IPS DF 4.7 (cell line): ENCODE measurements at regions not wholly inside any gene's neighbourhood (a gene's known extent, or its start where the extent isn't known, plus 50 kb on each side); places are given as distances from the start of the nearest gene placed in this dataset.
"Not testable (repeated sequence)": the region's sequence is repeated elsewhere in the genome, so short reads cannot be mapped to it uniquely, and the experiment has no call there.

Source experiments
- DNase-seq: peaks from one replicate; pipeline ENCODE4 v3.0.0-alpha.2; 2013; ENCODE audit warnings: low spot score; ENCODE audit errors: extremely low read depth

DNA sequence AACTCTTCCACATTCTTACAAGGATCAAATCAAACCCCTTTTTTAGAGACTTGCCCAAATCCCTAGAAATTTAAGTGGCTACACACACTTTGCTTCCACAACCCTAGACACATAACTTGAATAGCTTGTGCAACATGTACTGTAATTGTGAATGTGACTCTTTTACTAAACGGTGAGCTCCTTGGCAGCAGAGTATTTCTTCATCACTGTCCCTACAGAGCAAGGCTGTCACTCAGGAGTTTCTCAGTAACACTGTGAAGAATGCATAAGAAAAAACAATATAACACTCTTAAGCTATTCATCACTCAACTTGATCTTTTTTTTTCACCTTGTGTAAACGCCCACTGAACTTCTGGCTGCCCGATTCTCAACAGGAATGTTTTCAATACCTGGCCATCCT, 53.8 kb upstream of the ADAMTS18 start:
- no peak for DNase-seq

- DNase-seq, result no peak
Measured at GRCh38 chr16:77491091-77491490, 56.3 kb upstream of the ADAMTS18 start.

DNA sequence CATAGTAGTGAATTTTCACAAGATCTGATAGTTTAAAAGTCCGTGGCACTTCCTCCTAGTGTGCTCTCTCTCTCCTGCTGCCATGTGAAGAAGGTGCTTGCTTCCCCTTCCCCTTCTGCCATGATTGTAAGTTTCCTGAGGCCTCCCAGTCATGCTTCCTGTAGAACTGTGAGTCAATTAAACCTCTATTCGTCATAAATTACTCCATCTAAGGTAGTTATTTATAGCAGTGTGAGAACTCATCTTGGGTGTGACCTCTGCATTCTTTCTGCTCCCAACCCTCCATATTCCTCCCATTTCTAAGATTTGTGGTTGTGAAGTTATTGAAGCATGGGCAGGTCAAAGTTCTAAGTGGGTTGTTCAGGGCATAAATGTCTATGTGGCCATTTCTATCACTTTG, 62.1 kb upstream of the ADAMTS18 start:
- no peak for DNase-seq

GRCh38 chr16:77499373-77500285, 64.8 kb upstream of the ADAMTS18 start:
- DNase-seq, result no peak

GRCh38 chr16:77500286-77500598, 65.4 kb upstream of the ADAMTS18 start:
- no peak for DNase-seq

DNA sequence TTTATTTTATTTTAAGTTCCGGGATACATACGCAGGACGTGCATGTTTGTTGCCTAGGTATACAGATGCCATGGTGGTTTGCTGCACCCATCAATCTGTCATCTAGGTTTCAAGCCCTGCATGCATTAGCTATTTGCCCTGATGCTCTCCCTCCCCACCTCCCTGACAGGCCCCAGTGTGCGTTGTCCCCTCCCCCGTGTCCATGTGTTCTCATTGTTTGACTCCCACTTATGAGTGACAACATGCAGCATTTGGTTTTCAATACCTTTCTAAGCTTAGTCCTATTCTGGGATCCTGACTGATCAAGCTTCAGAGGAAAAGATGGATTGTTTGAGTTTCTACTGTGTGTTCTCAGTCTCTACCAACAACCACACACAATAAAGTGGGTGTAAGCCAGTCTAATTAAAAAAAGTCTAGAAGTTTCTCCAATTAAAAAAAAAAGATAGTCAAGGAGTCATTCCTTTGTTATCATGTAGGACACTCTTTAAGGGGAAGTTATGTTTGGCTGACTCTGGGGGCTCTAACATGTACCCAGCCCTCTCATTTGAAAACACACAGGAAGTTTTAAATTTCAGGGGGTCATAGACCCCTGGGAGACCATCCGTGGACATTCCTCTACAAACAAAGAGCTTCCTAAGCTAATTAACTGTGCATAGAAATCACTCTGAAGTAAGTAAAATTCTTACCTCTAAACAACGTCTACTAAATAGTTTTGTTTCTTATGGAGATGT, 66.3 kb upstream of the ADAMTS18 start:
- no peak for DNase-seq

- no peak for DNase-seq
Measured at GRCh38 chr16:77502448-77502847, 67.6 kb upstream of the ADAMTS18 start.

DNA sequence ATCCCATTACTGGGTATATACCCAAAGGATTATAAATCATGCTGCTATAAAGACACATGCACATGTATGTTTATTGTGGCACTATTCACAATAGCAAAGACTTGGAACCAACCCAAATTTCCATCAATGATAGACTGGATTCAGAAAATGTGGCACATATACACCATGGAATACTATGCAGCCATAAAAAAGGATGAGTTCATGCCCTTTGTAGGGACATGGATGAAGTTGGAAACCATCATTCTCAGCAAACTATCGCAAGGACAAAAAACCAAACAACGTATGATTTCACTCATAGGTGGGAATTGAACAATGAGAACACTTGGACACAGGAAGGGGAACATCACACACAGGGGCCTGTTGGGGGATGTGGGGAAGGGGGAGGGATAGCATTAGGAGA, 71.7 kb upstream of the ADAMTS18 start:
- not testable (repeated sequence) for DNase-seq

- DNase-seq, result no peak
Measured at GRCh38 chr16:77509051-77509450, 74.2 kb upstream of the ADAMTS18 start.

DNA sequence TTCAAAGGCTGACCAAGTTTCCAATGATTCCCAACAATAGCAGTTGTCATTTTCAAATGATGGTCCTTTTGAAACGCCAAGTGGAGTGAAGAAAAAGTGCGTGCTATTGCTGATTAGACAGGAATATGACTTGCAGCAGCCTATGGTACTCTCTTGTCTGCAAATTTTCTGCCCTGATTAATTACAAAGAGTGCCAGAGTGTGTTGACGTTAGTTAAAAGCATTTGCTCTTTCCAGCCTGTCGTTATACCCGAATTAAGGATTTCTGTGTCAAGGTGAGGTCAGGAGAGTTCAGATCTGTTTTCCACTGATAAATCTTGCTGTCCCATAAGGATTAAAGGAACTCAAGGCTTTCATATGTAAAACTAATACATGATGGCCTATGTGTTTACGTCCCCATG, 75.0 kb upstream of the ADAMTS18 start:
- DNase-seq, result no peak

- DNase-seq, result no peak
Measured at GRCh38 chr16:77511053-77511452, 76.2 kb upstream of the ADAMTS18 start.

- no peak for DNase-seq
Measured at GRCh38 chr16:77514500-77515220, 79.8 kb upstream of the ADAMTS18 start.

DNA sequence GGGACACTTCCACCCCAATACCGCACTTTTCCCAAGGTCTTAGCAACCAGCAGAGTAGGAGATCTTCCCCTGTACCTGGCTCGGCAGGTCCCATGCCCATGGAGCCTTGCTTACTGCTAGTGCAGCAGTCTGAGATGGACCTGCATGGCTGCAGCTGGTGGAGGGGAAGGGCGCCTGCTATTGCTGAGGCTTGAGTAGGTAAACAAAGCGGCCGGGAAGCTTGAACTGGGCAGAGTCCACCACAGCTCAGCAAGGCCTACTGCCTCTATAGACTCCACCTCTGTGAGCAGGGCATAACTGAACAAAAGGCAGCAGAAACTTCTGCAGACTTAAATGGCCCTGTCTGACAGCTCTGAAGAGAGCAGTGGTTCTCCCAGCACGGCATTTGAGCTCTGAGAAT, 90.4 kb upstream of the ADAMTS18 start:
- DNase-seq, result not testable (repeated sequence)

DNA sequence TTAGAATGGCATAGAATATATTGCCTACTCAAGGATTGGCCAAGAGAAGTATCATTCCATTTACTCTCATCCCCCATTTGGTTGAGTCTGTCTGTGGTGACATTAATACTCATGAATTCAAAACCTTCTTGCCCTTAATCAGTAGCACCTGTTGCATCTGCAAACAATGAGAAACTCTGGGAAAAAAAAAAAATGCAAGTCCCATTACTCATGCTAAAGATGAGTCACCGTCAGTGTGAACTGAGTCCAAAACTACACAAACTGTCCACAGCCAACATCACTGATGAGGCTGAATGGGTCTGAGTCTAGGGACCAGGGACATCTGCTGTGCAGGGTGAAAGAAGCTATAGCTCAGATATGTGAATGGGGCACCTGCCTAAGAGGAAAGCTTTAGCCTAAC, 96.9 kb upstream of the ADAMTS18 start:
- DNase-seq, result no peak

DNA sequence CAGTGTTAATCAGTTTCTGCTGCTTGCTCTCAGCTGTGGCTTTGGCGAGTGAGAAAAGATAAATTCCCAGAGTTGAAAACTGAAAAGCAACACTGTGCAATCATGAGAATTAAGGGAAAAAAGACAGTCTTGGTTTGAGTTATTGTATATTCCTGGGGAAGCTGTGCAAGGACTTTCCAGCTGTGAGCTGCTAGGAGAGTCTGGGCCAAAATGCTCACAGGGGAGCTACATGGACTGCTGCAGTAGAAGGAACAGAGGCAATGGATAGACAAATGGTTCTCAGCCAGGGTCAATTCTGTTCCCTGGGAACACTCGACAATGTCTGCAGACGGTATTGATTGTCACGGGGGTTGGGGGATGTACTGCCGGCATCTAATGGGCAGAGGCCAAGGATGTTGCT, 102.0 kb upstream of the ADAMTS18 start:
- DNase-seq, result no peak

DNA sequence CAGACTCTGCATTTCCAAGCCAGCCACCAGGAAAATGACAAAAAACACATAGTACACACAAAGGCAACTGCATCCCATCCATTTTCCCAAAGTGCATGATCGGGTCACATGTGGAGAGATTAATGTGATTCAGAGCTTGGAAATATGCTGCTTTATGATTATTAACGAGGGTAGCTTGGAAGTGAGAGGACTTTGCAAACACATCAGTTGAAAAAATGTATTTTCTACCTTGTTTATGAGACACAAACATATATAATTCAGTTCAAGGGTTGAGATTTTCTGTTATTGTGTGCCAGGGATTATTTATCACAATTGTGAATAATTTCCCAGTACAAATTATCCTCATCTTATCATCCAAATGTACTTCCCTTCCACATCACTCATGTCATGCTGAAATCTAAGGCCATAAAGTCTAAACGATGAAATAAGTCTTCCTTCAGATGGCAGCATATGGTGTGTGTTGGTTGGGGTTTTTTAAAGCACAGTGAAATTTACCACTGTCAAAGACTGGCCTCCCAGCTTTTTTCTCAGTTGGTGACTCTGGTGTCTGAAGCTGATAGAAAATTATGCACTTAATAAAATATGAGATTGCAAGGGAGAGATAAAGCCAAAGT, 104.7 kb upstream of the ADAMTS18 start:
- DNase-seq, result no peak

DNA sequence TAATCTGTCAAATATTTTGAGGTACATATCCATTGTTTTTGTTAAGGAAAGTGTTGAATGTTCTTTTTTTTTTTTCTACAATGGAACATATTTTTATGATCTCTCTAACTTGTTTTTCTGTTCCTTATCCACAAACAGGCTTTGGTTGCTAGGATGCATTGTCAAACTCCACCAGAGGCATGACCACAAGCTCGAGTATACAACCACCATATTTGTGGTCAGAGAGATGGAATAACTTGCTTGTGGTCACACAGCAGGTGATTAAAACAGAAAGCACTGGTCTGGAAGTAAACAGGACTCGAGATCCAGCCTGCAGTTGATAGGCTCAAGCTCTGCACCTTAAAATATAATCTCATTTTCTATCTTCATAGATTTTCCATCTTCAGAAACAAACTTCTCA, 105.8 kb upstream of the ADAMTS18 start:
- DNase-seq, result no peak

- DNase-seq, result no peak
Measured at GRCh38 chr16:77541165-77541564, 106.3 kb upstream of the ADAMTS18 start.

- no peak for DNase-seq
Measured at GRCh38 chr16:77548151-77548550, 113.3 kb upstream of the ADAMTS18 start.

GRCh38 chr16:77548766-77549165, 113.9 kb upstream of the ADAMTS18 start:
- no peak for DNase-seq

DNA sequence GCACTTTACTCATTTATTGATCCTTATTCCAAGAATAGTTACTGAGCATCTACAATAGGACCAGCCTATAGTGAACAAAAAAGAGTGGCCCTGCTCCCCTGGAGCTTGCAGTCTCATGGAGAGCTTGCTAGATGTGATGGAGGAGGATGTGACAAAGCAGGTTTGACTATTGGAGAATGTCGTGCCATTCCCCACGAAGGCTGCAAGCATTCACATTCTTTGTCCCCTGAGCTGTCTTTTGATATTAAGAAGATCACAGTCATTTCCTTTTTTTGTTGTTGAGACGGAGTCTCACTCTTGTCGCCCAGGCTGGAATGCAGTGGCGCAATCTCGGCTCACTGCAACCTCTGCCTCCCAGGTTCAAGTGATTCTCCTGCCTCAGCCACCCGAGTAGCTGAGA, 115.0 kb upstream of the ADAMTS18 start:
- no peak for DNase-seq

- DNase-seq, result no peak
Measured at GRCh38 chr16:77551357-77551756, 116.5 kb upstream of the ADAMTS18 start.
